AG10803 (cell line): ENCODE measurements at regions not wholly inside any gene's neighbourhood (a gene's known extent, or its start where the extent isn't known, plus 50 kb on each side); places are given as distances from the start of the nearest gene placed in this dataset.

Experiments used
- DNase-seq: peaks from one replicate; pipeline ENCODE4 v3.0.0; 2010; ENCODE audit warnings: low read depth
- H3K4me3 ChIP-seq: 2 replicates; pipeline ENCODE4 v1.5.1; 2011; ENCODE audit warnings: mild to moderate bottlenecking, low read length, control low read depth
- TF ChIP-seq, protein P1 (sequence below): conservative IDR thresholded peaks from 2 replicates; pipeline ENCODE4 v1.5.1; 2011; ENCODE audit warnings: mild to moderate bottlenecking, low read length, control low read depth, inconsistent platforms

GRCh38 chr14:61911574-61911973, 149.4 kb downstream of the SNAPC1 start:
- H3K4me3 ChIP-seq = no peak overlapping the region
- TF ChIP-seq, protein P1, sequence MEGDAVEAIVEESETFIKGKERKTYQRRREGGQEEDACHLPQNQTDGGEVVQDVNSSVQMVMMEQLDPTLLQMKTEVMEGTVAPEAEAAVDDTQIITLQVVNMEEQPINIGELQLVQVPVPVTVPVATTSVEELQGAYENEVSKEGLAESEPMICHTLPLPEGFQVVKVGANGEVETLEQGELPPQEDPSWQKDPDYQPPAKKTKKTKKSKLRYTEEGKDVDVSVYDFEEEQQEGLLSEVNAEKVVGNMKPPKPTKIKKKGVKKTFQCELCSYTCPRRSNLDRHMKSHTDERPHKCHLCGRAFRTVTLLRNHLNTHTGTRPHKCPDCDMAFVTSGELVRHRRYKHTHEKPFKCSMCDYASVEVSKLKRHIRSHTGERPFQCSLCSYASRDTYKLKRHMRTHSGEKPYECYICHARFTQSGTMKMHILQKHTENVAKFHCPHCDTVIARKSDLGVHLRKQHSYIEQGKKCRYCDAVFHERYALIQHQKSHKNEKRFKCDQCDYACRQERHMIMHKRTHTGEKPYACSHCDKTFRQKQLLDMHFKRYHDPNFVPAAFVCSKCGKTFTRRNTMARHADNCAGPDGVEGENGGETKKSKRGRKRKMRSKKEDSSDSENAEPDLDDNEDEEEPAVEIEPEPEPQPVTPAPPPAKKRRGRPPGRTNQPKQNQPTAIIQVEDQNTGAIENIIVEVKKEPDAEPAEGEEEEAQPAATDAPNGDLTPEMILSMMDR = no peak
- no peak for DNase-seq

- no peak overlapping the region for H3K4me3 ChIP-seq
- TF ChIP-seq, protein P1 = no peak
- no peak for DNase-seq
These were observed 156.8 kb downstream of the SNAPC1 start for GRCh38 chr14:61918998-61919397.

DNA sequence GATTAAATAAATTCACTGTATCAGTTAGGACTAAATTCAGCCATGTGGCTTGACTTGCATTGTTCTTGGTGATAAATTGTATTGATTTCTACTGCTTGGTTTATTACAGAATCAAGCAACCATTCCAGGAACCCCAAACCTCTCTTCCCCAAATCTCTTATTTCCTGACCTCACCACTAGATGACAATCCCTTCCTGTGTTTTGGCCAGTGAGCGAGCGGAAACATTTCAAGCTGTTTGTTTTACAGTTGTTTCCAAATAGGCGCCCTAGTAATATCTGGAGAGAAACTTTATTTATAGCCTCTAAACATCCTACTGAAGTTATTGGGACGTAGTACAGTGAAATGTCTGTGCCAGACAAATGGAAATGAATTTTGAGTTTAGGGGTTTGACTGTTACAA, 161.1 kb downstream of the SNAPC1 start:
- TF ChIP-seq, protein P1 = peak; percentile 74
- no peak overlapping the region for H3K4me3 ChIP-seq
- peak; percentile 56 for DNase-seq

DNA sequence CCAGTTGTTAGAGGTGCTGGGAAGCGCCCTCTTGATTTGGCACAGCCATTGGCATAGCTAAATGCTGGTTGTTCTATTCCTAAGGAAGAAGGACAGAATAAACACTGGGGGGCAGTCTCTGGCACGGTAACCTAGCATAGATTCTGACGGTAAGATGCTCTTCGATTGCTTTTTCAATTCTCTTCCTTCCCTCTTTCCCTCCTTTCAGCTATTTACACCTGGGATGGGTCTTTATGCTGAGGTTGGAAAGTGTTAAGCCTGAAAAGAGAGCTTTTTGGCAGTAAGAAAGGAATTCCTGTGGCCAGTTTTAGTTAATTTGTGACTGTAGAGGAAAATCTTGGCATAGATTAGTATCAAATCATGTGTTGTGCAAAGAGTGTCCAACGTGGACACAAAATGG, 162.8 kb downstream of the SNAPC1 start:
- DNase-seq = peak; percentile 34
- TF ChIP-seq, protein P1 = peak; percentile 38
- no peak overlapping the region for H3K4me3 ChIP-seq

DNA sequence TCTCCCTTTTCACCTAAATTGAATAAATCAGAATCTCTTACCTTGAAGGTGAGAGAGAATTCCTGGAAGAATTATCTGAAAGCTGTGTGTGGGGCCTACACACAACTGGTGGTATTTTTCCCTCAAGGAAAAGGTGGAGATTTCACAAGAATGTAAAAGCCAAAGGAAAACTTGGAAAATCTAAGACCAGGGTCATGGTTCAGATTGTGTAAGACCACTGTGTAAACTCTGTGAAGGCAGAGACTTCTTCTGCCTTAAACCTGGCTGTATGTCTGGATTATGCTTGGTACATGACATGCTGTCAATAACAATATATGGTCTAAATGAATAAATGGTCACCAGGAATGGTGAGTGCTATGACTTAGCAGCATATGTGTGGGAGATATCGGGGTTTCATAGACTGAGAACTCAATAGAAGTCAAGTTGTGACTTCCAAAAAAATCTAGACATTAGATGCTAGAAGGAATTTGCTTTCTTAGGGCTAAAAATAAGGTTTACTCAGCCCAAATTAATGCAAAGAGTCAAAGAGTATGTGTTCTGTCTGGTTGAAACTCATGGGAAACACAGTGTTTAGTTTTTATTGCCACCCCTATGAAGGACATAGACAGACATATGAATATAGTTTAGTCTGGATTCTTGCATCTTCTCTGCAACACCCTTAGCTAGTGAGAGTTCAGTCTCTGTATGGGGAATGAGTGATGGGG, 163.7 kb downstream of the SNAPC1 start:
- TF ChIP-seq, protein P1 = no peak

DNA sequence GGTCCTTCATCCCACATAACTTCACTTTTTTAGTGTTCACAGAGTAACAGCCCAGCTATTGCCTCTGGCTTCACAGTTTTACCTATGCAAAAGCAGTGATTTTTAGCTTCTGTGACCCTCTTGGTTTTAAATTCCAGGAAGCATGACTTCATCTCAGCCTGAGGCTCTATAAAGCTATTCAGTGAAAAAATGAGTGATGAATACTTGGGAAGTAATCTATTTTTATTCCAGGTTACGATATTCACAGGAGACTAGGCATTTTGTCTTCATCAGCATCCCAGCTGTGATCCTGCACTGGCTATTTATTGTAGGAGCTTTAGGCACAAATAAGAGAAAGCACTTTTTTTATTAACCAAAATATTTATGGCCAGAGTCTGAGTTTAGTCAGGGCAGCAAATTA, 164.8 kb downstream of the SNAPC1 start:
- no peak overlapping the region for H3K4me3 ChIP-seq
- TF ChIP-seq, protein P1 = no peak
- DNase-seq = peak; percentile 44

More for the DNA sequence above, 163.7 kb downstream of the SNAPC1 start:
- H3K4me3 ChIP-seq = no peak overlapping the region
- peak; percentile 39 for DNase-seq

DNA sequence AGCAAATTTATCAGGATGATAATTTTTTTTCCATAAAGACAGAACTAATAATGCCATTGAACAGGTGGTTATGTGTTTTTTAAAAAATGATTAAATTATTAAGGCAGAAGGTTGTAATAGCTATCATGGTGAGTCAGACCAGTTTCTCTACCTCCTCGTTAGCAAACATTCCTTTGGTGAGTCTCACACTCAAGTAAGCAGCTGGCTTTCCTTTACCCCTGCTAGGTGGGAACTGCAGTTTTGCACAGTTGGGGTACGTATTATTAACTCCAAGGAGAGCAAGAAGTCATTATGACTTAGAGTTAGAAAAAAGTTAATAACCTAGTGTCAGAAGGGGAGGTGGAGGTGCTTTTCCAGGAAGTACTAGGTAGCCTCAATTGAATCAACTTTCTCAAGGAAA, 165.3 kb downstream of the SNAPC1 start:
- peak; percentile 61 for DNase-seq
- H3K4me3 ChIP-seq = no peak overlapping the region
- TF ChIP-seq, protein P1 = no peak
